NCI-H2107 treated with DMSO at 0.1 percent for 48 hours (cell line): ENCODE measurements at regions not wholly inside any gene's neighbourhood (a gene's known extent, or its start where the extent isn't known, plus 50 kb on each side); places are given as distances from the start of the nearest gene placed in this dataset.
"Not testable (repeated sequence)": the region's sequence is repeated elsewhere in the genome, so short reads cannot be mapped to it uniquely, and the experiment has no call there.

Experiments used
- DNase-seq: peaks from one replicate; lab custom pipeline; 2025; ENCODE audit not compliant: unreplicated experiment; lab: John Stamatoyannopoulos, UW

DNA sequence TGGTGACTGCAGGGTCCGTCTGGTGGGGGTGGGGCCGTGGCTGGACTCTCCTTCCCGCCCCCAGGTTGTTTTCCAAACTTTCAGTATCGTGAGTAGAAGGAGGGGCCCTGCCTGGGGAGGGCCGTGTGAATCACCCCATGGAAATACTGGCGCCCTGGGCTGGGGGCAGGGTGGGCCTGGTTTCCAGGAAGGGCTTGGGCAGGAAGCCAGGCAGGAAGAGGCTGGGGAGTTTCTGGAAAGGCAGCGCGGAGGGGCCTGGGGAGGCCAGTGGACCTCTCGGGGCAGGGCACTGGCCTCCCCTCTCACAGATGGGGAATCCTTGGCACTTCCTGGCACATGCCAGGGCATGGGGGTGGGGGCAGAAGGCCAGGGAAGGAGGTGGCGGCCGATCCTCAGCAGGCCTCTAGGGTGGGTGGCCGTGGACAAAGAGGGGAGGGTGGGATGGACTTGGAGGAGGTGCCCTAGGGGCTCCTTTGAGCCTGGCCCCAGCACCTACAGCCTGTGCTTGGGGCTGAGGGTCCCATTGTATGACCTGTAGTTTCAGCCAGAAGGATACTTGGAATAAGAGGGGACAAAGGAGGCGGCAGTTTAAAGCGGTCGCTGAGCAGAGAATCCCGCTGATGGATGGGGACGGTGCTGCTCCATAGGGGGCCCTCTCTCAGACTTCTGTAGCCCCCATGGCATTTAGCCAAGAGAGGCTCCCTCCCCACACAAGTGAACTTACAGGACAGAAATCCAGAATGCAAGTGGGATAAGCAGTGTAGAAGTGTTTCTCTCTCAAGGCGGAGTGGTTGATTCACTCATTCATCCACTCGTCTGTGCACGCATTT lies 56.5 kb upstream of the GATA2 start:
- DNase-seq = no peak

DNA sequence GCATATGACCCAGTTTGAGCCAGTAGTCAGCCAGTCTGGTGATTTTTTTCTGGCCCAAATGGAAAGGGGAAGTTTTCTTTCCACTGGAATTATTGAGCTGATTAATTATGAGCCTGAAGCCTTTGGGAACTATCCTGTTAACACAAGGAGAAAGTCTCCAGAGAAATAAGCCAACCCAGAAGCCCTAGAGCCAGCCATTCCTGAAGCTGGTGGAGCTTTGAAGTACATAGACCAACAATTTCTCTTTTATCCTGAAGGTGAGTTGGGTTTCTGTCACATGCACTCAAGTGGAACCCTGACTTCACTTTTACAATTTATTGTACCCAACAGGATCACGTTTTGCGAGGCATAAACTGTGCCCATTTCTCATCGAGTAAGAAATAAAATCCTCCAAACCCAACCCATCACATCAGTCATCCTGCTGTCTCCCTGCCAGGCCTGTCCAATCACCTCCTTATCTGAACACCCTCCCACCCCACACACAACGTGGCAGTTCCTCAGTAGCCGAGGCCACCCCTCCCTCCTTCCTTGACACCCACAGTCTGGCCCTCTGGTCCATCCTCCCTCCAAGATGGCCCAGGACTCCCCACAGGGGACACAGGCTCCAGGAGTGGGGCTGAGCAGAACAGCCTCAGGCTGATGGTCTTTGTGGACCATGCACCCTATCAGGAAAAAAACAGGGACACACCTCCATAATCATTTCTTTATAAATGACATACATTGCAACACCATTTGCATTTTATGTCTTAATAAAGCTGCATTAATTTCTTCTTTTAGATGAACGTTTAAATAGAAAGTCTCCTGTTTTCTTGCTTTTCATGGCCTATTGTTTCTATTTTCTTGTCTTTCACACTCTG lies 55.7 kb upstream of the GATA2 start:
- no peak for DNase-seq

DNA sequence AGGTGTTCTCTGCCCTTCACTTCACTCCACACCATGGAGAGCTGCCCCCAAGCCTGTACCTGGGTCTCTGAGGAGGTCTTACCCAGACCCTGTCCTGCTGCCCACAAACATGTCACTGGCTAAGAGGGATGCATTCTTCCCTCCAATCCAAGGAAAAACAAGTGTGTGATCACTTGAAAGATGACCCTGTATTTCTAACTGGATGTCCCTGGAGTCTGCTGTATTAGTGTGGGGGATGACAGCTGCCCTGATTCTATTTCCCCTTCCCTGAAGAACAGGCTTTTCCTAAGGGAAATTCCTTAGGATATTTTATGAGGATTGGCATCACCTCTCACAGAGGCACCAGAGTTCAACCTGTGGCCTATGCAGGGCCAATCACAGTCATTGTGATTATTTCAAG lies 55.0 kb upstream of the GATA2 start:
- no peak for DNase-seq

DNA sequence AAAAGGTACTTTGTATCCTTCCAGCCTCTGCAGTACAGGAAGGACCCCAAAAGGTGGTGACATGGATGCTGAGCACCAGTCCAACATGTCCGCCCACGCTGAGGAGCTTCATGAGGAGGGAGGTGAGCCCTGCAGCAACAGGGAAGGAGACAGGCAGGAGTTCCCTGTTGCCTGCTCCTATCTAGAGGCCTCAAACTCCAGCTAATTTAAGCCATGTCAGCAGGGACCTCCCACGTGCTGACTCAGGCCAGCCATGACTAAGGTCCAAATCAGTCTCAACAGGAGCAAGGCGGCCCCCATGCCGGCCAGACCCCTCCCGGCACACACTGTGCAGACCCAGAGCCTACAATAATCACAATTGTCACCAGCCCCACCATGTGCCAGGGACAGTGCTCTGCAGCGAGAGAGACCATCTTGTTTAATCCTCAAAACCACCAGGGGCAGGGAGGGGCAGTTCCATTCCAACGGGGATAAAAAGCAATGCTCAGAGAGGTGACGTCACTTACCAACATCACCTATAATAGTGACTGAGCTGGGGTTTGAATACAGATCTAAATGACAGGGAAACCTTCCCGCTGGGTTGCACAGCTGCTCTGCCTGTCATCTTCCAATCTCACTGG lies 54.5 kb upstream of the GATA2 start:
- DNase-seq = peak; percentile 12

DNA sequence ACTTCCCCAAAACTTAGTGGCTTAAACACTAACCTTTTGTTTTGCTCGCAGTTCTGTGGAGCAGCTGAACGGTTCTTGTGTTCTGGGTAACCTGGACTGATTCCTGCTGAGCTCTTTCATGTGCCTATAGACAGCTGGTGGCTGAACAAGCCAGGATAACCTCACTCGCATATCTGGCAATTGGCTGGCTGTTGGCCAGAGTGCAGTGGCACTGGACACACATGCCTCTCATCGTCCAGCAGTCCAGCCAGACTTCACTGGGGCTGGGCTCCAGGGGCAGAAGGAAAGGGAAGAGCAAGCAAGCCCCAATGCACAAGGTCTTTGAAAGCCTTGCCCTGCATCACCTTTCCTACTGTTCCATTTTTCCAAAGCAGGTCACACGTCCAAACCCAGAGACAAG lies 53.6 kb upstream of the GATA2 start:
- DNase-seq = no peak

DNA sequence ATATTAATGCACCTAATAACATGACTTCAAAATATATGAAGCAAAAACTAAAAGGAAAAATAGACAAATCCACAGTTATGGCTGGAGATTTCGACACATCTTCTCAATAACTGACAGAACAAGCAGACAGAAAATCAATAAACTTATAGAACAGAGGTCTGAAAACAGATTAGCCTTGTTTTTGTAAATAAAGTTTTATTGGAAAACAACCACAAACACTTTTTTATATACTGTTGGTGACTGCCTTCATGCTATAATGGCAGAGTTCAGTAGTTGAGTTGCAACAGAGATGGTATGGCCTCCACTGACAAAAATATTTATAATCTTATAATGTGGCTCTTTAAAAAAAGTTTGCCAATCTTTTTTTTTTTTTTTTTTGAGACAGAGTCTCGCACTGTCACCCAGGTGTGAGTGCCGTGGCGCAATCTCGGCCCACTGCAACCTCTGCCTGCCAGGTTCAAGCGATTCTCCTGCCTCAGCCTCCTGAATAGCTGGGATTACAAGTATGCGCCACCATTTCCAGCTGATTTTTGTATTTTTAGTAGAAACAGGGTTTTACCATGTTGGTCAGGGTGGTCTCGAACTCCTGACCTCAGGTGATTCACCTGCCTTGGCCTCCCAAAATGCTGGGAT lies 52.2 kb upstream of the GATA2 start:
- no peak for DNase-seq

- no peak for DNase-seq
Observed at GRCh38 chr3:128544190-128544589, 51.2 kb upstream of the GATA2 start.

DNA sequence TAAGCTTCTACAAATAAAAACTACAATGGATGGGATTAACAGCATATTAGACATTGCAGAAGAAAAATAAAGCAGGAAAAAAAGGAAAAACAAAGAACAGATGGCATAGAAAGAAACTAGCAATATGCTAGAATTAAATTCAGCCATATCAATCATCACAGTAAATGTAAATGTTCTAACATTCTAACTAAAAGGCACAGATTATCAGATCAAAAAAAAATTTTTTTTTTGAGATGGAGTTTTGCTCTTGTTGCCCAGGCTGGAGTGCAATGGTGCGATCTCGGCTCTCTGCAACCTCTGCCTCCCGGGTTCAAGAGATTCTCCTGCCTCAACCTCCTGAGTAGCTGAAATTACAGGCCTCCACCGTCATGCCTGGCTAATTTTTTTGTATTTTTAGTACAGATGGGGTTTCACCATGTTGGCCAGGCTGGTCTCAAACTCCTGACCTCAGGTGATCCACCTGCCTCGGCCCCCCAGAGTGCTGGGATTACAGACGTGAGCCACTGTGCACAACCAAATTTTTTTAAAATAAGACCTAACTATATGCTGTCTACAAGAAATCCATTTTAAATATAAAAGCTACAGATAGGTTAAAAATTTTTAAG lies 50.7 kb upstream of the GATA2 start:
- DNase-seq = not testable (repeated sequence)
